ENCODE measurements at regions not wholly inside any gene's neighbourhood (a gene's known extent, or its start where the extent isn't known, plus 50 kb on each side); places are given as distances from the start of the nearest gene placed in this dataset.

GRCh38 chr2:111622859-111623258 lies 261.1 kb downstream of the ANAPC1 start (continued):
- TF ChIP-seq REST (IDR thresholded peaks at IDR 0.05; ENCODE audit: low read depth, low read length) (no peak), FOXJ3 (CRISPR knock-in tag; IDR thresholded peaks at IDR 0.05) (no peak)

- Histone ChIP-seq H3K9ac (no peak overlapping the region), H3K4me3 (ENCODE audit: low read depth in 2 of 2, low read length in 1 of 2) (no peak overlapping the region), H3K36me3 (replicated peaks in 1 of 2; ENCODE audit: control insufficient read depth in 1 of 2, insufficient read depth in 2 of 2, low read length in 1 of 2) (no peaks in the 10 kb centered on the region), H3K79me2 (ENCODE audit: insufficient read depth) (no peaks in the 10 kb centered on the region), H3F3A (replicated peaks; ENCODE audit: insufficient read depth) (no peaks in the 10 kb centered on the region), H3K27ac (ENCODE audit: low read depth in 2 of 2, low read length in 1 of 2) (no peak overlapping the region), H3K4me2 (no peak overlapping the region), H3K4me1 (ENCODE audit: control insufficient read depth in 1 of 2, insufficient read depth in 2 of 2, low read depth in 1 of 2, low read length in 1 of 2) (peaks cover 3 to 7% of the 10 kb centered on the region in 2 experiments; a peak in 2 of 4 replicates), H4K20me1 (ENCODE audit: insufficient read depth) (no peaks in the 10 kb centered on the region), H3K9me2 (no peaks in the 10 kb centered on the region), H3K27me3 (ENCODE audit: insufficient read depth) (no peaks in the 10 kb centered on the region), H3K9me3 (0 out of 2 replicates have a peak, but pooled peaks cover 6% of the 10 kb centered on the region), H2AFZ (ENCODE audit: low read depth) (no peak overlapping the region)
- POLR2A ChIA-PET, result no interaction called here
- no peak for DNase-seq
- CTCF ChIA-PET, result interaction anchor here (1.6 kb wide), 1 partner anchor 9 kb away, joined by 6 read pairs; no protein-coding TSS in a partner anchor
- TF ChIP-seq NFIC (IDR thresholded peaks at IDR 0.05; ENCODE audit: borderline replicate concordance) (no peak), REST (IDR thresholded peaks at IDR 0.05; ENCODE audit: low read depth, low read length) (no peak), MEF2A (IDR thresholded peaks at IDR 0.05; ENCODE audit: borderline replicate concordance, low read depth) (no peak), GATA2 (CRISPR knock-in tag; IDR thresholded peaks at IDR 0.05) (no peak), FOXM1 (IDR thresholded peaks at IDR 0.05; ENCODE audit: low read depth) (no peak), RXRA (IDR thresholded peaks at IDR 0.05; ENCODE audit: borderline replicate concordance, low read depth) (no peak), SMC3 (IDR thresholded peaks at IDR 0.05; ENCODE audit: low read depth, low read length) (no peak), PBX3 (IDR thresholded peaks at IDR 0.05) (no peak), TAF1 (IDR thresholded peaks at IDR 0.05; ENCODE audit: borderline replicate concordance, low read depth, low read length) (no peak), YY1 (IDR thresholded peaks at IDR 0.05; ENCODE audit: low read depth) (no peak), POLR2AphosphoS5 (IDR thresholded peaks at IDR 0.05; ENCODE audit: low read depth, low read length) (no peak), MXI1 (IDR thresholded peaks at IDR 0.05; ENCODE audit: low read depth, low read length) (no peak), TCF12 (IDR thresholded peaks at IDR 0.05) (no peak), SIN3A (IDR thresholded peaks at IDR 0.05; ENCODE audit: borderline replicate concordance, low read depth, low read length) (no peak)
- TF ChIP-seq, protein P1, sequence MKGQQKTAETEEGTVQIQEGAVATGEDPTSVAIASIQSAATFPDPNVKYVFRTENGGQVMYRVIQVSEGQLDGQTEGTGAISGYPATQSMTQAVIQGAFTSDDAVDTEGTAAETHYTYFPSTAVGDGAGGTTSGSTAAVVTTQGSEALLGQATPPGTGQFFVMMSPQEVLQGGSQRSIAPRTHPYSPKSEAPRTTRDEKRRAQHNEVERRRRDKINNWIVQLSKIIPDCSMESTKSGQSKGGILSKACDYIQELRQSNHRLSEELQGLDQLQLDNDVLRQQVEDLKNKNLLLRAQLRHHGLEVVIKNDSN (IDR thresholded peaks at IDR 0.05; ENCODE audit: borderline replicate concordance, low read depth), result no peak
- TF ChIP-seq, protein P2, sequence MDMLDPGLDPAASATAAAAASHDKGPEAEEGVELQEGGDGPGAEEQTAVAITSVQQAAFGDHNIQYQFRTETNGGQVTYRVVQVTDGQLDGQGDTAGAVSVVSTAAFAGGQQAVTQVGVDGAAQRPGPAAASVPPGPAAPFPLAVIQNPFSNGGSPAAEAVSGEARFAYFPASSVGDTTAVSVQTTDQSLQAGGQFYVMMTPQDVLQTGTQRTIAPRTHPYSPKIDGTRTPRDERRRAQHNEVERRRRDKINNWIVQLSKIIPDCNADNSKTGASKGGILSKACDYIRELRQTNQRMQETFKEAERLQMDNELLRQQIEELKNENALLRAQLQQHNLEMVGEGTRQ (IDR thresholded peaks at IDR 0.05; ENCODE audit: borderline replicate concordance, low read depth, low read length), result no peak
- TF ChIP-seq, protein P3, sequence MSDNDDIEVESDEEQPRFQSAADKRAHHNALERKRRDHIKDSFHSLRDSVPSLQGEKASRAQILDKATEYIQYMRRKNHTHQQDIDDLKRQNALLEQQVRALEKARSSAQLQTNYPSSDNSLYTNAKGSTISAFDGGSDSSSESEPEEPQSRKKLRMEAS (IDR thresholded peaks at IDR 0.05; ENCODE audit: low read depth), result no peak
- TF ChIP-seq, protein P4, sequence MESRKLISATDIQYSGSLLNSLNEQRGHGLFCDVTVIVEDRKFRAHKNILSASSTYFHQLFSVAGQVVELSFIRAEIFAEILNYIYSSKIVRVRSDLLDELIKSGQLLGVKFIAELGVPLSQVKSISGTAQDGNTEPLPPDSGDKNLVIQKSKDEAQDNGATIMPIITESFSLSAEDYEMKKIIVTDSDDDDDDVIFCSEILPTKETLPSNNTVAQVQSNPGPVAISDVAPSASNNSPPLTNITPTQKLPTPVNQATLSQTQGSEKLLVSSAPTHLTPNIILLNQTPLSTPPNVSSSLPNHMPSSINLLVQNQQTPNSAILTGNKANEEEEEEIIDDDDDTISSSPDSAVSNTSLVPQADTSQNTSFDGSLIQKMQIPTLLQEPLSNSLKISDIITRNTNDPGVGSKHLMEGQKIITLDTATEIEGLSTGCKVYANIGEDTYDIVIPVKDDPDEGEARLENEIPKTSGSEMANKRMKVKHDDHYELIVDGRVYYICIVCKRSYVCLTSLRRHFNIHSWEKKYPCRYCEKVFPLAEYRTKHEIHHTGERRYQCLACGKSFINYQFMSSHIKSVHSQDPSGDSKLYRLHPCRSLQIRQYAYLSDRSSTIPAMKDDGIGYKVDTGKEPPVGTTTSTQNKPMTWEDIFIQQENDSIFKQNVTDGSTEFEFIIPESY (IDR thresholded peaks at IDR 0.05; ENCODE audit: borderline replicate concordance, low read depth), result no peak
- WGBS (ENCODE audit: low lambda C conversion rate), result 94% methylated on average over 3 of the region's 3 CpGs
Observed at GRCh38 chr2:111623380-111623779, 260.6 kb downstream of the ANAPC1 start.
